GM12891 (cell line): ENCODE measurements at regions not wholly inside any gene's neighbourhood (a gene's known extent, or its start where the extent isn't known, plus 50 kb on each side); places are given as distances from the start of the nearest gene placed in this dataset.
A peak's percentile ranks its signal among the peaks of the same experiment; 100 is the strongest.
"Not testable (repeated sequence)": the region's sequence is repeated elsewhere in the genome, so short reads cannot be mapped to it uniquely, and the experiment has no call there.

Source experiments
- DNase-seq: peaks from one replicate; pipeline ENCODE4 v3.0.0; 2011; ENCODE audit warnings: low spot score; ENCODE audit not compliant: insufficient read length
- FAIRE-seq: peaks from 2 replicates; lab custom pipeline; 2011; peaks lifted over from hg19 to GRCh38; lab: Jason Lieb, UNC
- PAX5 ChIP-seq: IDR thresholded peaks from 2 replicates; pipeline ENCODE4 v1.6.1; 2011; ENCODE audit warnings: low read length, moderate library complexity, mild to moderate bottlenecking; ENCODE audit not compliant: insufficient read depth, severe bottlenecking
- POLR2A ChIP-seq: IDR thresholded peaks from 2 replicates; pipeline ENCODE4 v1.6.1; 2011; ENCODE audit warnings: low read depth, low read length, control low read depth
- POLR2AphosphoS5 ChIP-seq: IDR thresholded peaks from 2 replicates; pipeline ENCODE4 v1.6.1; 2011; ENCODE audit warnings: low read depth, low read length, control low read depth
- POU2F2 ChIP-seq: IDR thresholded peaks from 2 replicates; pipeline ENCODE4 v1.6.1; 2011; ENCODE audit warnings: low read depth, mild to moderate bottlenecking, control low read depth, low read length, moderate library complexity
- SPI1 ChIP-seq: IDR thresholded peaks from 2 replicates; pipeline ENCODE4 v1.6.1; 2011; ENCODE audit warnings: low read depth, low read length, control low read depth
- TAF1 ChIP-seq: IDR thresholded peaks from 2 replicates; pipeline ENCODE4 v1.6.1; 2011; ENCODE audit warnings: low read depth, low read length, control low read depth

GRCh38 chr14:89514601-89515000 is 97.6 kb upstream of the FOXN3 start:
- DNase-seq (no peak), FAIRE-seq (no peak)
- no peak for TF ChIP-seq POLR2A
- TF ChIP-seq POLR2AphosphoS5: no peak
- TF ChIP-seq PAX5: no peak
- TF ChIP-seq POU2F2: no peak
- no peak for TF ChIP-seq TAF1
- TF ChIP-seq SPI1: no peak

DNA sequence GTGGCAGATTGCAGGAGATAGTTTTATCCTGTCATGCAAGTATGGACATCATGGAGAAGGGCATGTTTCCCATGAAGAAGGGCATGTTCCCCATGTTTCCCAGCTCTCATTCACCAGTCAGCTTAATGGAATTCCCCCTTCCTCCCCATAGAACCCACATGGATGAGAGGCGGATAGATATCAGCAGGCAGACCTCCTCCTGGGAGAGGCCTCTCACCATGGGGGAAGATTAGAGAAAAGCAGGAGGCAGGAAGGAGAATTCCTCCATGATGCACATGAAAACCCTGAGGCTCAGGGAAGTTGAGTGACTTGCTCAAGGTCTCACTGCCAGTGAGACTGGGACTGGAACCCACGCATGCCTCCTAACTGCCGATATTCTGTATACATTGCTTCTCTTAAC is 92.9 kb upstream of the FOXN3 start:
- FAIRE-seq (no peak), DNase-seq (no peak)
- TF ChIP-seq POLR2AphosphoS5 (no peak), TAF1 (no peak), PAX5 (no peak), POU2F2 (no peak), POLR2A (no peak), SPI1 (no peak)

GRCh38 chr14:89508863-89509262 is 91.8 kb upstream of the FOXN3 start:
- no peak for TF ChIP-seq PAX5
- no peak for TF ChIP-seq SPI1
- TF ChIP-seq POLR2AphosphoS5: no peak
- TF ChIP-seq TAF1: no peak
- TF ChIP-seq POU2F2: no peak
- no peak for TF ChIP-seq POLR2A
- FAIRE-seq (no peak), DNase-seq (no peak)

DNA sequence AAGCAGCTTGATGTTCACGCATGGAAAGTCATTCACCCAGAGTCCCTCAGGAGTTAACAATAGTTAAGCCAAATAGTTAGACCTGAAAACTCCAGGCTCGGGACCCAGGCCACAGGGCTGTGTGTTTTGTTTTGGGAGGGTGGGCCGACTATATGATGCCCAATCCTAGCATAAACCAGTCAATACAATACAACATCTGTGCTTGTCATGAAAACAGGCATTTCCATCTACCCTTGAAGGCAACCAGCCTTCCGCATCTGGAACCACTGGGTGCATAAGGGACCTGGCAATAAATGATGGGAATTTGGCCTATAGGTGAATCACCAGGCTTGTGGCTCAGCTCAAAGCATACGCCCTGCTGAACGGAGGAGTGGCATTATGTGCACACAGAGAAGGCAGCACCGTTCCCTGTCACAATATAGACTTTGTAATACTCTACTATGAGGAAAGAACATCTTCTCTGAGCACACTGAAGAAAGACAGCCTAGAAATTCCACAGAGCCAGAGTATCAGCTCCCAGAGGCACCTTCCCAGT is 91.0 kb upstream of the FOXN3 start:
- TF ChIP-seq PAX5: no peak
- TF ChIP-seq POU2F2: no peak
- TF ChIP-seq TAF1: no peak
- TF ChIP-seq SPI1: no peak
- no peak for FAIRE-seq
- no peak for DNase-seq

GRCh38 chr14:89507521-89507920 is 90.5 kb upstream of the FOXN3 start:
- DNase-seq: no peak
- no peak for FAIRE-seq
- TF ChIP-seq POLR2AphosphoS5 (no peak), SPI1 (no peak), POU2F2 (no peak), TAF1 (no peak), PAX5 (no peak), POLR2A (no peak)

DNA sequence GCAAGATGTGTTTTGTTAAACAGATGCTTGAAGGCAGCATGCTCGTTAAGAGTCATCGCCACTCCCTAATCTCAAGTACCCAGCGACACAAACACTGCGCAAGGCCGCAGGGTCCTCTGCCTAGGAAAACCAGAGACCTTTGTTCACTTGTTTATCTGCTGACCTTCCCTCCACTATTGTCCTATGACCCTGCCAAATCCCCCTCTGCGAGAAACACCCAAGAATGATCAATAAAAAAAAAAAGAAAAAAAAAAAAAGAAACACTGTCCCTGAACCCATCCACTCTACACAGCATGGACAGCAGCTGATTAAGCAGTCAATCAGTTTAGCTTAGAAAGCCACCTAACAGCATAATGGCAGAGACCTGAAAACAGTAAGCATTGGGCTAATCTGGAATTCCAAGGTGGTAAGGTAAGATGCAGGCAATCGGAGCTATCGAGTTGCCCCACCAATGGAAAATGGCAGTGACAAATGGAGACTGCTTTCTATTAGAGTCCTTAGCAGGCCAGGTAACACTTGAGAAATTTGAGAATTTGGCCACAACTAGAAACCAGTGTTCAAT is 89.9 kb upstream of the FOXN3 start:
- not testable (repeated sequence) for DNase-seq, FAIRE-seq

DNA sequence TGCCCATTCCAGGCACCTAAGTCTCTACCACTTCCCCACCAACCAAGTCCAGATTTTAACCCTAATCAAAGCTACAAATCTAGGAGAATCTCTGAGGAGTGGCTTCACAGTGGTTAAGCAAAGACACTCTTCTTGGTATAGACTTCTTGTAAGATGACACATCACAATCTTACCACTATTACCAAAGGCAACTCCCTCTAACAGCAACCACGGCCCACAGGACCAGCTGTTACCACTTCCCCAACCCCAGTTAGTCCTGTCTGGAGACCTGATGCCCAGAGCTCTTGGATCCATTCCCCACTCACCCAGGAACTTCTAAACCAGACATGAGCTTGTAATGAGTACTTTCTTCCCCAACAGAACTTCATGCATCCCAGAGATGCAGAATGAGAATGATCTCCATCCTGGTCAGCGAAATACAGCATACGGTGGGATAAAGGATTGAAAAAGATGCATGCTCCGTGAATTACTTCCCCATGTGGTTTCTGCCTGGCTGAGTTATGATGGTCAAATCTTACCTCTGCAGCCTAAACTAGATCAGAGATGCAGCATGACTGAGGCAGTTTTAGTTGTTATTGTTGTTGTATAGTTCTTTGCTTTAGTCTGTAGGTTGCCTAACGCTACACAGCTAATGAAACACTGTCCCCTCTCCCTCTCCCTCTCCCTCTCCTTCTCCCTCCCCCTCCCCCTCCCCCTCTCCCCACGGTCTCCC is 87.7 kb upstream of the FOXN3 start:
- TF ChIP-seq SPI1: peak; percentile 69
- no peak for TF ChIP-seq TAF1
- DNase-seq: no peak
- FAIRE-seq: no peak

GRCh38 chr14:89504091-89504490 is 87.1 kb upstream of the FOXN3 start:
- FAIRE-seq (no peak), DNase-seq (no peak)
- TF ChIP-seq POU2F2: no peak
- TF ChIP-seq POLR2A: no peak
- no peak for TF ChIP-seq TAF1
- no peak for TF ChIP-seq POLR2AphosphoS5
- TF ChIP-seq SPI1: no peak
- TF ChIP-seq PAX5: no peak

DNA sequence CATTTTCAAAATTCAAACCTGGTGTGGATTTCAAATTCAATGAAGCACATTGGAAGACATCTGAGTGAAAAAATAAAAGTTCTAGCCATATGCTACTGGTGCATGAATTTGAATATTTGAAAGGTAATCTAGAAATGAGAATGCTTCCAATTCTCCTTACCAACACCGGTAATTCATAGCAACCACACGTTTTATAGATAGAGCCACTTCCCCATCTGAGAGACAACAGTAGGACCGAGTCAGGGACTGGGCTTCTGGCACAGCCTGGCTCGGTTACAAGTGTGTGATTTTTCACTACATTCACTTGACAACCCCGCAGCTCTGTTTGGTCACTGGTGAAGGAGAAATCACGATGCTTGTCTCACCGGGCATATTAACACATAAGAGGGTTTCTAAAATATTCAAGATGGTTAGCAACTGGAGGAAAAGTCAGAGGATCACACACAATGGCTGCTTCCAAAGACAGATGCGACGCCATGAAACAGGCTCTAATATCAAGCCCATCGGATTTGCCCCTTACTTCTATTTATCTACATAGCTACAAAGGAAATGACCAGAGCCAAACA is 86.5 kb upstream of the FOXN3 start:
- FAIRE-seq (no peak), DNase-seq (peak; percentile 49)
- TF ChIP-seq PAX5 (no peak), SPI1 (peak; percentile 91), TAF1 (no peak), POU2F2 (no peak), POLR2A (no peak), POLR2AphosphoS5 (no peak)

DNA sequence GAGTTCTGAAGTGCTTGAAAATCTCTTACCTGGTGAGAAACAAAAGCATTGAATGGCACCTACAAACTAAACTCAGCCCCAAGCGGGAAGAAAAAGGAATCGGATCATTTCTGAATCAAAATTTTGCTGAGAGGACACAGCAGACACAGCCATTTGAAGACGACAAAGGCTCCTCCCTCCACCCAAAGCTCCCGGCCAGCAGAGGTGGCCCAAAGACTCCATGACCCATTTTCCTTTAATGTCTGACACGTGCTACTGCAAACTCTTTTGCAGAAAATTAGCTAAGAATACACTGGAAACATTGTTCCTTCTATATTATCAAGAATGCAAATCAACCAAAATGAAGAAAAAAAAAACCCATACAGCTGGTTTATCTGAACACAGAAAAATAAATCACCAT is 85.9 kb upstream of the FOXN3 start:
- no peak for FAIRE-seq
- TF ChIP-seq TAF1 (no peak), POLR2AphosphoS5 (no peak), POLR2A (no peak), SPI1 (no peak), PAX5 (no peak), POU2F2 (no peak)
- DNase-seq: no peak
